ENCODE measurements at regions not wholly inside any gene's neighbourhood (a gene's known extent, or its start where the extent isn't known, plus 50 kb on each side); places are given as distances from the start of the nearest gene placed in this dataset.

DNA sequence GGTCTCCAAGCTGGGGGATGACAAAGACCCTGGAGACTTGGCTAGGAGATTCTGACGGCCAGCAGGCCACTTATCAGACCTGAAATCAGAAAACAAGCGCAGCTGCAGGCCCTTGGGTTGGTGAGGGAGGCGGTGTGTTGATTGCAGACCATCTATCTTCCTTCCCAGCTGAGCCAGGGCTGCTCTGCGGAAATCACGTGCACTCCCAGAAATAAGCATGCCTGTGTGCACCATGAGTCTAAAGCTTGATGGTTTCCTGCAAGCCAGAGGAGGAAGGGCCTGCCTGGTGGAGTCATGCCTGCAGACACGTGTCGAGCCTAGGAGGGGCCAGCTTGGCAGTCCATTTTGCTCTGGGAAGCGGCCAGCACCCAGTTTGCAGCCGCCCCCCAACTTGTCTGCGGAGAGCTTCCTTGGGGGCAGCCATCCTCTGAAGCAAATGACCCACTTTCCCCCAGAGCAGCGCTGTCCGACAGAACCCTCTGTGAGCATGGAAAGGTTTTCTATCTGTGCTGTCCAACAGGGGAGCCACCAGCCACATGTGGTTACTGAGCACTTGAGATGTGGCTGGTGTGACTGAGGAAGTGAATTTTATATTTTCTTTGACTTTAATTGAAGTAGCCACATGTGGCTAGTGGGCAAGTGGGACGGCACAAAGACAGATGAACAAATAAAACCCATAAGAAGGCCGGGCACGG lies 175.7 kb upstream of the BCOR start:
- no peak for DNase-seq

DNA sequence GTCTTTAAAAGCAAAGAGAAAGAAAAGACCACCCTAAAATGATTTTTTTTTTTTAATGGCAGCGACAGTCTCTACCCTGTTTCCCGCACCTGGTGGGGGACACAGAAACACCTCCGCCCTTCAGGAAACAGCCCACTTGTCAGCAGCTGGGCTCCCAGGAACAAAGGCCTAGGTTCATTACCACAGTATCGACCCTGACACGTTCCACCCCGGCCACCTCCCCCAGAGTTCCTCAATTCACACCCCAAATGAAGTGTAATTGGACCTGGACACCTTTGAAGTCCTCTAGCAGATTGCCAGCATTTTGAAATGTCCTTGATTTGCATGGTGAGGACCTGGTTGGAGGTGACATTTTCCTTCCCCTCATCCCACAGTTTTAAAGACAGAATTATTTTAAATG lies 175.0 kb upstream of the BCOR start:
- DNase-seq: no peak

GRCh38 chrX:40272141-40272540 lies 174.4 kb upstream of the BCOR start:
- DNase-seq: no peak

DNA sequence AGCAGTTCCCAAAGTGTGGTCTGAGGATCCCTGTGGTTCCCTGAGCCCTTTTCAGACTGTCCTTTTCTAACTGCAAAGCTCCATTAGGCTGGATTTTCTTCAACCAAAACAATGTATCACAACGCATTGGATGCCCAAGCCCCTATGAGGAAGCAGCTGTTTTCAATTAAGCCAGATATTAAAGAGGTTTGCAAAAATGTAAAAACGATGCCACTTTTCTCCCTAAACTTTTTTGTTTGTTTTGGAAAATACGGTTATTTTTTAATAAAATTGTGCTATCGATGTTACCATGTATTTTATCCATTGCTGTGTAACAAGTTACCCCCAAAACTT lies 170.4 kb upstream of the BCOR start:
- DNase-seq: peak; percentile 45

GRCh38 chrX:40267334-40268187 lies 169.8 kb upstream of the BCOR start:
- DNase-seq: no peak

- DNase-seq: peak; percentile 63
Measured at GRCh38 chrX:40266490-40267333, 169.0 kb upstream of the BCOR start.

DNA sequence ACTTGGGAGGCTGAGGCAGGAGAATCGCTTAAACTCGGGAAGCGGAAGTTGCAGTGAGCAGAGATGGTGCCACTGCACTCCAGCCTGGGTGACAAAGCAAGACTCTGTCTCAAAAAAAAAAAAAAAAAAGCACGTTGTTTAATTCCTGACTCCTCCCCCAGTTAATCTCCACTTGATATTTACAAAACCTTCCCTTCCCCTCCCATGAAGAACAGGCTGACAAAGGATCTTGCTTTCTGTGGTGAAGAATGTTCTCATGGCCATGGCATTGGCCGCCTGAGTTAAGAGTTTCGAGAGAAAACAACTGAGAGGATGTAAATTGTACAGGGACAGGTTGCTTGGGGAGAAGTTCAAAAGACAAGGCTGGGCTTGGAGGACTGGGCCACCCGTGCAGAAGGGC lies 168.2 kb upstream of the BCOR start:
- no peak for DNase-seq

DNA sequence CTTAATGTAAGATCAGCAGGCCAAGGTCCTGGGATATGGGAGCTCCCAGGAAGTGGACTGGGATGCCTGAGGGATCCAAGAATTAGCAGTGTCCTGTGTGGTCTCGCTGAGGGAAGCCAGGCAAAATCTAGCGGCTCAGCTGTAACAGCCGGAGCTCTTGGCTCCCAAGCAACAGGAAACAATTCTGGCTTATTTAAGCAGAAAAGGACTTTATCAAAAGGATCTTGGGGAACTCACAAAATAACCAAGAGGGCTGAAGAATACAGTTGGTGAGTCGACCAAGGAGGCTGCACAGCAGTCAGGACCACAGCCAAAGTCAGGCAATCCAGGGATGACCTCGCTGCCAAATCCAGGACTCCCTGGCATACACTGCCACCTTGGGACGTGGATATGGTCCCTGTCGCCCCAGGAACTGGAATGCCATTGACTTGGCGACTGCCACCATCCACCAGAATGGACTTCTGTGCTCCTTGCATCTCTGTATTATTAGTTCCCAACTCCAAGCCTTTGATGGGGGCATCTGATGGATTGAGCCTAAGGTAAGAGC lies 165.3 kb upstream of the BCOR start:
- DNase-seq: peak; percentile 52

DNA sequence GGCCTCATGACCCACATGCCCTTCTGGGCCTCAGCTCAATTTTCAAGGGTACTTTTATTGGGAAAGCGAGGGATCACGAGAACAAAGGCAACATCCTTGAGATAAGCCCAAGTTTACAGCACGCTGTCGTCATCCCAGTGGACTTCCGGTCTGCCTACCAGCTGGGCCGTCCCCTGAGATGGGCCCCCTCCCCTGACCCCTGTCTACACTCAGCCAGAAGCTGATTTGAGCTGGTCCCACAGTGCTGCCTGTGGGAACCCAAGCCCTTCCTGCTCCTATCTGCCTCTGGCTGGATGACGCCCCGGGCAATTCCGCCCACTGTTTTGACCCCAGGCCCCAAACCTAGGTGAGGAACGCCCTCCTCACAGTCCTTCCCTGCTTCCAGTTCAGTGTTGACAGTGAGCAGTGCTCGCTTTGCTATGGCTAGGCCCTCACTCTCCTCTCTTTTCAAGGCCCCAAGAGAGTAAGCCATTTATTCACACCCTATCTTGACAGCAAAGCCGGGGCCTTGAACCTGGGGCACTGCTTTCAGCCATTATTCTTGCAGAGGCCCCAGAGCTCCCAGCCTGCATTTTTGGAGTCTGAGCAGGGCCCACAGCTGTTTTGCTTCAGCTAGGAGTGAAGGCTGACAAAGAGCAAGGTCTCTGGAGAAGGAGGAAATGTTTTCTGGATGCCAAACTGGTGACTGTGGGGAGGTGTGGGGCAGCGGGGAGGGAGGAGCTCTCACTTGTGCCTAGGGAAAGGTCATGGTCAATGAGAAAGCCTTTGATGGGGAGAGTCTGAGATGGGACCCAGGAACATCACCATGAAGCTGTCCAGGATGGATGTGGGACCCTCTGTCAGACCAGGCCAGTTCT lies 164.6 kb upstream of the BCOR start:
- DNase-seq: peak; percentile 81

DNA sequence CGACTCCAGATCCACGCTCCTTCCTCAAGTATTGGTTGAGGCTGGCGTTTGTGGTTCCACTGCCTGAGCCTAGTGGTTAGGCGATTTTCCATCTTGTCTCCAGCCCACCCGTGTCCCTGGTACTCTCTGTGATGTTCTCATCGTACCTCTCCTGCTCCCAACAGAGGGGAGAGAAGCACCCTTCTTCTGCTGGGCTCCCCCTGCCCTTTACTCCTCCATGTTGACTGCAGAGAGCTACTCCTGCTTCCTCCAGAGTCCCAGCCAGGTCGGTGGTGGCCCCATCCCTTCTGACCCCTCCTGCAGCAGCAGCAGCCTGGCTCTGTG lies 164.0 kb upstream of the BCOR start:
- no peak for DNase-seq

DNA sequence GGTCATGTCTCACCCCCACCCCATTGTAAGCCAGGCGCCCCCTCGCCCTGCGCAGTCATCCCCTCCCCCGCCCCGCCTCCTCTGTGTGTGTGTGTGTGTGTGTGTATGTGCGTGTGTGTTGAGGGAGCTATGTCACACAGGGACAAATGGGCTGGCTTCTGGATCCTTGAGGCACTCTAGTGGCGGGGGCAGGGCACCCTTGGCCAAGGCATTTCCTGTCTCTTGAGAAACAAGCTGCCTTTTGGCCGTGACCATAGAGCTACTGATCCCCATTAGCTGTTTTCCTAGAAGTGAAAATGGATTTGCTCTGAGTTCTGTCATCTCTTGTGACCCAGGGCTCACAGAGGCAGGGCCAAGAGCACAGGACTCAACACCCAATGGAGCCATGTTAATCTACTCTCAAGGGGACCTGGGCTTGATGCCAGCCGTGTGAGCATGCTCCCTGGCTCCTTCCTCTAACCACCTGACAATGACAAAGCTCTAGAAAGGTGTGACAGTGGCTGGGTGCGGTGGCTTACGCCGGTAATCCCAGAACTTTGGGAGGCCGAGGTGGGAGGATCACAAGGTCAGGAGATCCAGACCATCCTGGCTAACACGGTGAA lies 162.5 kb upstream of the BCOR start:
- peak; percentile 32 for DNase-seq

GRCh38 chrX:40258909-40259308 lies 161.2 kb upstream of the BCOR start:
- no peak for DNase-seq

- no peak for DNase-seq
Measured at GRCh38 chrX:40253771-40254170, 156.0 kb upstream of the BCOR start.

DNA sequence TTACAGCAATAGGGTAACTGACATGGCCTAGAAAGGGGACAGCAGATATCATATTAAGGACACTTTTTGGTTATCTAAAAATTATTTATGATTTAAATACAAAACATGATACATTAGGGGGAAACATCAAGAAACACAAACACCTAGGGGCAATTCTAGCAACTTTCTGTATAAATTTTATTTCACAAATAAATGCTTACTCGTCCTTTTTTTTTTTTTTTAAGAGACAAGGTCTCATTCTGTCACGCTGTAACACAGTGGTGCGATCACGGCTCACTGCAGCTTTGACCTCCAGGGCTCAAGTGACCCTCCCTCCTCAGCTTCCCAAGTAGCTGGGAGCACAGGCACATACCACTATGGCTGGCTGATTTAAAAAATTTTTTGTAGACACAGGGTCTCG lies 151.8 kb upstream of the BCOR start:
- no peak for DNase-seq

- DNase-seq: no peak
Measured at GRCh38 chrX:40248822-40249221, 151.1 kb upstream of the BCOR start.

DNA sequence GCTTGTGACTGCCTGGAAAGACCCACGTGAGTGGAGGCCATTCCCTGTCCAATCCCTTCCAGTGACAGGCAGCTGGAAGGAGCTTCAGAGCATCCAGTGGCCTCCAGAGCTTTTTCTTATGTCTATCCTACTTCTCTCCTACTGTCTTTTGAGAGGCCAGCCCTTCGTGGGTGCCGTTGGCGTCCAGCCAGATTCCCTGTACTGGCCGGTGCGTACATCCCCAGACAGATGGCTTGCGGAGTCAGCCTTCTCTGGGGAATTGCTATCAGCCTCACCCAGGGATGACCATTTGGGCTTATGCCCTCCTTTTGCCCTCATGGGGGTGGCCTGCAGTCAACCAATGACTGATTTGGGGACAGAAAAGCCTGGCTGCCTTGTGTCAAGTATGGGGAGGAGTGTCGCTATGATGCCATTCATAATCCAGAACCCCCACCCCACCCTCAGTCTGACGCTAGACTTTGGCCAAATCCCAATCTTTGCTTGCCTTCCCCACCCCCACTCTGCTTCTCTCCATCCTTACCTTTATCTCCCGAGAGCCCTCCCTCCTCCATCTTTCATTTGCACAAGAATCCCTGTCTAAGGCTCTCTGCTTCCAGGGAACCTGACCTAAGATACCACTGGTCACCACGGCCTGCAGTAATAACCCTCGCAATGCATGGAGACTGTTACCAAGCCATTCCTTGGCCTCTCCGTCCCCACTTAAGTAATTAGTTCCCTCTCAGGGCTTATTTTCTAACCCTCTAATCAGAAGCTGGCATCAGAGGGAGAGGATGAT lies 150.3 kb upstream of the BCOR start:
- no peak for DNase-seq

GRCh38 chrX:40247382-40247781 lies 149.6 kb upstream of the BCOR start:
- no peak for DNase-seq

- peak; percentile 27 for DNase-seq
Measured at GRCh38 chrX:40245488-40246071, 147.8 kb upstream of the BCOR start.

DNA sequence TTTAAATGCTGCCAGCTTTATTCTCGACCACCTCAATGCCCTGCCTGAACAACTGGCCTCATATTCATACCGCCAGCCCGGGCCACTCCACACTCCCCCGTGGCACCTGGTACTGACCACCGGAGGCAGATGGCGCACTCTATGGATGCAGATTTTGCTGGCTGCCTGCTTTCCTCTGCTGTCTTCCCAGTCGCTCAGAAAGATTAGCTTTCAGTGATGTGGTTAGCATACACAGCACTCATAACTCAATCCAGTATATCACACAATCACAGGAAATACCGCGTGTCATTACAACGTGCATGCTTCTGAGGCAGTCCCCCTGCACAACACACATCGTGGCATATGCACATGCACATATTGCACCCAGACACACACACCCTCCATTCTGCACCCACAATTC lies 147.2 kb upstream of the BCOR start:
- DNase-seq: peak; percentile 31

GRCh38 chrX:40243755-40244515 lies 146.2 kb upstream of the BCOR start:
- DNase-seq: no peak
